GM12878 (cell line): ENCODE measurements at regions not wholly inside any gene's neighbourhood (a gene's known extent, or its start where the extent isn't known, plus 50 kb on each side); places are given as distances from the start of the nearest gene placed in this dataset.

Experiments used
- MTA2 ChIP-seq: fragments of 450-650 bp; IDR thresholded peaks from 2 replicates; pipeline ENCODE4 v1.6.1; 2016; ENCODE audit warnings: low read depth, mild to moderate bottlenecking, moderate library complexity
- POLR2A ChIP-seq: IDR thresholded peaks from 2 replicates; pipeline ENCODE4 v1.6.1; 2011; ENCODE audit warnings: low read depth, mild to moderate bottlenecking, low read length
- RBBP5 ChIP-seq: fragments of 200-600 bp; sonication (generic); conservative IDR thresholded peaks from 2 replicates; pipeline ENCODE4 v1.6.1; 2016
- RFX5 ChIP-seq: IDR thresholded peaks from 2 replicates; pipeline ENCODE4 v1.6.1; 2011; ENCODE audit warnings: low read depth, low read length, improper control_type of control experiment
- TF ChIP-seq, protein P1 (sequence below), 3 experiments: IDR thresholded peaks in 2 of 3; conservative IDR thresholded peaks in 1 of 3; 2 replicates each; pipeline ENCODE4 v1.5.1; 2011; ENCODE audit warnings: low read depth in 3 of 3, low read length in 3 of 3, mild to moderate bottlenecking in 3 of 3, control low read depth in 2 of 3, moderate library complexity in 2 of 3, inconsistent platforms in 1 of 3, mixed read lengths in 1 of 3; ENCODE audit not compliant: control insufficient read depth in 2 of 3, insufficient read depth in 1 of 3; ENCODE audit errors: extremely low read depth in 1 of 3
- TF ChIP-seq, protein P2 (sequence below): fragments of 150-350 bp; IDR thresholded peaks from 2 replicates; pipeline ENCODE4 v1.6.1; 2016; ENCODE audit warnings: low read depth, low read length

DNA sequence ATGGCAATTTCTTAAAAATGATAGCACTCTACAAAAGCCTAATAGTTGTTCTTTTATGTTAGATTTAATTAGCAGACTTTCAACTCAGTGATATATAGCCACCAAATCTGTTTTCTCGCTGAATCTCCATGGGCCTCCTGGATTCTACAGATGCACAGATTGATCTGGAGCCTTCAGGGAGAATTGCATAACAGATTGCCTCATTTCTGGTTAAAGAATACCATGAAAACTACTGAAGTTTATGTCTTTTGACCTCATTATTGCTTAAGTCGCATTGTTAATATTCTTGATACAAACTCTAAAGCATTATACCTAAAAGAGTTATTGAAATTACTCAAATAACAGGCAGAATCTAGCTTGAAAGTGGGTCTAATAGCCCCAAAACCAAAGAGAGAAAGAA is 53.7 kb upstream of the PRR20A start:
- TF ChIP-seq MTA2 (no peak), POLR2A (no peak), RBBP5 (no peak), RFX5 (no peak)
- TF ChIP-seq, protein P1, sequence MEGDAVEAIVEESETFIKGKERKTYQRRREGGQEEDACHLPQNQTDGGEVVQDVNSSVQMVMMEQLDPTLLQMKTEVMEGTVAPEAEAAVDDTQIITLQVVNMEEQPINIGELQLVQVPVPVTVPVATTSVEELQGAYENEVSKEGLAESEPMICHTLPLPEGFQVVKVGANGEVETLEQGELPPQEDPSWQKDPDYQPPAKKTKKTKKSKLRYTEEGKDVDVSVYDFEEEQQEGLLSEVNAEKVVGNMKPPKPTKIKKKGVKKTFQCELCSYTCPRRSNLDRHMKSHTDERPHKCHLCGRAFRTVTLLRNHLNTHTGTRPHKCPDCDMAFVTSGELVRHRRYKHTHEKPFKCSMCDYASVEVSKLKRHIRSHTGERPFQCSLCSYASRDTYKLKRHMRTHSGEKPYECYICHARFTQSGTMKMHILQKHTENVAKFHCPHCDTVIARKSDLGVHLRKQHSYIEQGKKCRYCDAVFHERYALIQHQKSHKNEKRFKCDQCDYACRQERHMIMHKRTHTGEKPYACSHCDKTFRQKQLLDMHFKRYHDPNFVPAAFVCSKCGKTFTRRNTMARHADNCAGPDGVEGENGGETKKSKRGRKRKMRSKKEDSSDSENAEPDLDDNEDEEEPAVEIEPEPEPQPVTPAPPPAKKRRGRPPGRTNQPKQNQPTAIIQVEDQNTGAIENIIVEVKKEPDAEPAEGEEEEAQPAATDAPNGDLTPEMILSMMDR (IDR thresholded peaks at IDR 0.05 in 2 of 3, conservative IDR thresholded peaks at IDR 0.05 in 1 of 3; ENCODE audit: control insufficient read depth in 2 of 3, extremely low read depth in 1 of 3, insufficient read depth in 1 of 3, low read depth in 3 of 3, low read length in 3 of 3) = no peak
- TF ChIP-seq, protein P2, sequence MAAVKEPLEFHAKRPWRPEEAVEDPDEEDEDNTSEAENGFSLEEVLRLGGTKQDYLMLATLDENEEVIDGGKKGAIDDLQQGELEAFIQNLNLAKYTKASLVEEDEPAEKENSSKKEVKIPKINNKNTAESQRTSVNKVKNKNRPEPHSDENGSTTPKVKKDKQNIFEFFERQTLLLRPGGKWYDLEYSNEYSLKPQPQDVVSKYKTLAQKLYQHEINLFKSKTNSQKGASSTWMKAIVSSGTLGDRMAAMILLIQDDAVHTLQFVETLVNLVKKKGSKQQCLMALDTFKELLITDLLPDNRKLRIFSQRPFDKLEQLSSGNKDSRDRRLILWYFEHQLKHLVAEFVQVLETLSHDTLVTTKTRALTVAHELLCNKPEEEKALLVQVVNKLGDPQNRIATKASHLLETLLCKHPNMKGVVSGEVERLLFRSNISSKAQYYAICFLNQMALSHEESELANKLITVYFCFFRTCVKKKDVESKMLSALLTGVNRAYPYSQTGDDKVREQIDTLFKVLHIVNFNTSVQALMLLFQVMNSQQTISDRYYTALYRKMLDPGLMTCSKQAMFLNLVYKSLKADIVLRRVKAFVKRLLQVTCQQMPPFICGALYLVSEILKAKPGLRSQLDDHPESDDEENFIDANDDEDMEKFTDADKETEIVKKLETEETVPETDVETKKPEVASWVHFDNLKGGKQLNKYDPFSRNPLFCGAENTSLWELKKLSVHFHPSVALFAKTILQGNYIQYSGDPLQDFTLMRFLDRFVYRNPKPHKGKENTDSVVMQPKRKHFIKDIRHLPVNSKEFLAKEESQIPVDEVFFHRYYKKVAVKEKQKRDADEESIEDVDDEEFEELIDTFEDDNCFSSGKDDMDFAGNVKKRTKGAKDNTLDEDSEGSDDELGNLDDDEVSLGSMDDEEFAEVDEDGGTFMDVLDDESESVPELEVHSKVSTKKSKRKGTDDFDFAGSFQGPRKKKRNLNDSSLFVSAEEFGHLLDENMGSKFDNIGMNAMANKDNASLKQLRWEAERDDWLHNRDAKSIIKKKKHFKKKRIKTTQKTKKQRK = no peak
